ENCODE measurements at regions not wholly inside any gene's neighbourhood (a gene's known extent, or its start where the extent isn't known, plus 50 kb on each side); places are given as distances from the start of the nearest gene placed in this dataset.

DNA sequence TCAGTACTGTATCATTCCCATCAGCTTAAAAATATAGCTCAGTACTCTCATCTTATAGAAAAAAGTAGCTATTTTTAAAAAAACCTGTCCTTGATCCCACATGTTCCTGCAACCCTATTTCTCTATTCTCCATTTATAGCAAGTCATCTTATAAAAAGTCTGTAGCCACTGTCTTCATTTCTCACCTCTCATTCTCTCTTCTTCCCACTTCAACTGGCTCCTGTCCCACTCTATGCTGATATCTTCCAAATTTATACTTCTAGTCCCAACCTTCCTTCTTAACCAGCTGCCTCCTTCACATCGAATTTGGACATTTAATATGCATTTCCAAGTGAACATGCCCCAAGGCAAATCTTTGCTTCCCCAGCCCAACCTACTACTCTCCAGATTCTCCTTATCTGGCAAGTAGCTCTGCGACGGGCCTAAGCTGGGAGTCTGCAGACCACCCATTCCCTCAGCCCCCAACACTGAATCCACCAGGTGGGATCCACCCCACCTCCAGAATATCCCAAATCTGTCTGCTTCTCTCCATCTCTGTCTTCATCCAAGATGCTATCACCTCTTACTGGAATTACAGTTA is 52.0 kb upstream of the TANC2 start:
- ChIA-PET CTCF (no interaction called here), POLR2A (no interaction called here)
- no peak overlapping the region for H3K27ac Mint-ChIP-seq
- H3K27me3 Mint-ChIP-seq = peaks cover 15% of the 10 kb centered on the region
- no peaks in the 10 kb centered on the region for H3K36me3 Mint-ChIP-seq (ENCODE audit: low read depth)
- H3K4me1 Mint-ChIP-seq = no peaks in the 10 kb centered on the region
- H3K4me3 Mint-ChIP-seq = no peak overlapping the region
- DNase-seq = no peak
- H3K9me3 Mint-ChIP-seq = no peaks in the 10 kb centered on the region

DNA sequence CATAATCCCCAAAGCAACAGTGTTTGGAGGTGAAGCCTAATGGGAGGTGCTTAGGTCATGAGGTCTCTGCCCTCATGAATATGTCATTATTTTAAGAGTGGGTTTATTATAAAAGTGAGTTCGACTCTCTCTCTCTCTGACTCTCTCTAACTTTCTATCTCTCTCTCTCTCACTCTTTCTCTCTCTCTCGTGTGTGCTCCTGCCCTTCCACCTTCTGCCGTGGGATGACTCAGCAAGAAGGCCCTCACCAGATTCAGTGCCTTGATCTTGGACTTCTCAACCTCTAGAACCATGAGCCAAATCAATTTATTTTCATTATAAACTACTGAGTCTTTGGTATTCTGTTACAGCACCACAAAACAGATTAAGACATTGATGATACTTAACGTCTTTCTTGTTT is 53.7 kb upstream of the TANC2 start:
- POLR2A ChIA-PET = no interaction called here

DNA sequence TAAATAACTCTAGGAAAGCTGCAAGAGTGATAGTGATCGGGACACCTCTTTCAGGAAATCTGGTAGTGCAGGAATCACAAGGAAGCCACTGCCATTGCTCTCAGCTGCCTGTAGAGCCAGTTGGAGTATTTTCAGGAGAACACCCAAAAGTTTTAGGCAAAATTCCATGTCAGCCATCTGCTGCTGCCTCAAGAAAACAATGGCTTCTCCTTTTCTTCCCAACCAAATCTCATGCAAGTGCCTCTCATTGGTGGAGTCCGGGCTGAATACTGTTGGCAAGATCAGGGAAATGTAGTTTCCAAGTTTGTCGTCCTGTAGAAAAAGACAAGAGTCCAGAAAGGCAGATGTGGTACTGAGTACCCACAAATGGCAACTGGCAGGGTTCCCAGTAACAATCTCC is 54.9 kb upstream of the TANC2 start:
- ChIA-PET CTCF (no interaction called here), POLR2A (no interaction called here)
- Mint-ChIP-seq H3K27ac (no peak overlapping the region), H3K36me3 (ENCODE audit: low read depth) (no peaks in the 10 kb centered on the region), H3K4me3 (no peak overlapping the region), H3K27me3 (peaks cover 20% of the 10 kb centered on the region), H3K9me3 (no peaks in the 10 kb centered on the region), H3K4me1 (no peaks in the 10 kb centered on the region)
- DNase-seq = no peak

More for the DNA sequence above, 53.7 kb upstream of the TANC2 start:
- Mint-ChIP-seq H3K4me3 (no peak overlapping the region), H3K27me3 (peaks cover 17% of the 10 kb centered on the region), H3K36me3 (ENCODE audit: low read depth) (no peaks in the 10 kb centered on the region), H3K9me3 (no peaks in the 10 kb centered on the region), H3K4me1 (no peaks in the 10 kb centered on the region), H3K27ac (no peak overlapping the region)
- CTCF ChIA-PET = no interaction called here
- DNase-seq = no peak

- Mint-ChIP-seq H3K4me3 (no peak overlapping the region), H3K27ac (no peak overlapping the region)
These were observed 55.8 kb upstream of the TANC2 start for GRCh38 chr17:62910277-62910676.

DNA sequence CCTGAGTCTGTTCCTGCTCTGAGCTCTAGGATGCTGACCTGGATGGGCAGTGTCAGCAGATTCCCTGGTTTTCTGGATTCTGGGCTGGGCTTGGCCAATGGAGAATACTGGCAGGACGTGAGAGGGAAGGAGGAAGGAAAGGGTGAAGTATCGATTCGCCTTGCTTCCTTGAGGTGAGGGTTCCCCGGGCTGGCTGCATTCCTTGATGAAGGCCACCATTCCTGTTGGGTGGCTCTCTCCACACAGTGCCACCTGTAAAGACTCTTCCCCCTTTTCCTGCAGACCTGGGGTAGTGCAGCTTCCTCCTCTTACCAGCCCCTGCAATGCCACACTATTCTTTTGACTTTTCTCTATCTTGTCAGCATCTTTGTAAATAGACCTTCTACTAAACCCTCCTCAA is 58.1 kb upstream of the TANC2 start:
- Mint-ChIP-seq H3K27me3 (peaks cover 20% of the 10 kb centered on the region), H3K9me3 (no peaks in the 10 kb centered on the region), H3K4me3 (no peak overlapping the region), H3K36me3 (ENCODE audit: low read depth) (no peaks in the 10 kb centered on the region), H3K4me1 (no peaks in the 10 kb centered on the region), H3K27ac (no peak overlapping the region)
- no peak for DNase-seq
- ChIA-PET POLR2A (no interaction called here), CTCF (no interaction called here)

More at GRCh38 chr17:62910277-62910676, 55.8 kb upstream of the TANC2 start:
- H3K4me1 Mint-ChIP-seq = no peaks in the 10 kb centered on the region
- no peaks in the 10 kb centered on the region for H3K36me3 Mint-ChIP-seq (ENCODE audit: low read depth)
- ChIA-PET CTCF (no interaction called here), POLR2A (no interaction called here)
- peaks cover 20% of the 10 kb centered on the region for H3K27me3 Mint-ChIP-seq
- no peak for DNase-seq
- H3K9me3 Mint-ChIP-seq = no peaks in the 10 kb centered on the region

- CTCF ChIA-PET = no interaction called here
- no peaks in the 10 kb centered on the region for H3K4me1 Mint-ChIP-seq
- H3K36me3 Mint-ChIP-seq (ENCODE audit: low read depth) = no peaks in the 10 kb centered on the region
- no peak for DNase-seq
- POLR2A ChIA-PET = no interaction called here
- H3K27me3 Mint-ChIP-seq = peaks cover 17% of the 10 kb centered on the region
- H3K4me3 Mint-ChIP-seq = no peak overlapping the region
- no peak overlapping the region for H3K27ac Mint-ChIP-seq
- H3K9me3 Mint-ChIP-seq = no peaks in the 10 kb centered on the region
These were observed 59.2 kb upstream of the TANC2 start for GRCh38 chr17:62906881-62907280.

GRCh38 chr17:62905233-62905632 is 60.8 kb upstream of the TANC2 start:
- H3K4me3 Mint-ChIP-seq = no peak overlapping the region
- ChIA-PET CTCF (no interaction called here), POLR2A (no interaction called here)
- DNase-seq = no peak
- no peaks in the 10 kb centered on the region for H3K9me3 Mint-ChIP-seq
- no peaks in the 10 kb centered on the region for H3K36me3 Mint-ChIP-seq (ENCODE audit: low read depth)
- H3K27ac Mint-ChIP-seq = no peak overlapping the region
- peaks cover 11% of the 10 kb centered on the region for H3K27me3 Mint-ChIP-seq
- H3K4me1 Mint-ChIP-seq = no peaks in the 10 kb centered on the region

DNA sequence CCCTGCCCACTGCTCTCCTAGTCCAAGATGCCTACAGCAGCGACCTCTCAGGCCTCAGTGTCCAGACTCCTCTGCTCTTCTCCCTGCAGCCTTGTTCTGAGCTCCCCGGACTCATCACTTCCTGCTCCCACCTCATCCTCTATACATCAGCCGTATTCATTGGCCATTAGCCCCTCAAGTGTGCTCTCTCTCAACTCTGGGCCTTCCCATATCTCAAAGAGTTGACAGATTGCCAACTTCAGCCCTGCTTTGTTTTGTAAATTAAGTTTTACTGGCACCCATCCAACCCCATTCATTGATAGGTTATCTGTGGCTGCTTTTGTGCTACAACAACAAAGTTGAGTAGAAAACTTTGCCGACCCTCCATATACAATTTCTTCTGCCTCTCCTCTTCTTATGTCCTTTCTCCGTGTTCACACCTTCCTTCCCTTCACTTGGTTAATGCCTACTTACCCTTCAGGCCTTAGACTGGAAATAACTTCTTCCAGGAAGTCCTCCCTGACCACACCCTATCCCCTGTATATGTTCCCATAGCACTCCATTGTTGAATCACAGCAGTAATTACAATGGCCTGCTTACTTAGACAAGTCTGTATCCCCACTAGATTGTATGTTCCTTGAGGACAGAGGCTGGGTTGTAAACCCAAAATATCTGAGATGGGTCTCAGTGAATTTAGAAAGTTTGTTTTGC is 63.4 kb upstream of the TANC2 start:
- Mint-ChIP-seq H3K4me3 (no peak overlapping the region), H3K36me3 (ENCODE audit: low read depth) (no peaks in the 10 kb centered on the region), H3K27me3 (peaks cover 7% of the 10 kb centered on the region), H3K4me1 (no peaks in the 10 kb centered on the region), H3K27ac (no peak overlapping the region), H3K9me3 (no peaks in the 10 kb centered on the region)
- POLR2A ChIA-PET = no interaction called here
- CTCF ChIA-PET = interaction anchor here (0.6 kb wide), 1 partner anchor 311 kb away, joined by 4 read pairs; no protein-coding TSS in a partner anchor
- DNase-seq = no peak

GRCh38 chr17:62901544-62901943 is 64.5 kb upstream of the TANC2 start:
- POLR2A ChIA-PET = no interaction called here
- H3K27me3 Mint-ChIP-seq = peaks cover 3% of the 10 kb centered on the region
- no peak for DNase-seq
- H3K9me3 Mint-ChIP-seq = no peaks in the 10 kb centered on the region
- H3K4me3 Mint-ChIP-seq = no peak overlapping the region
- no peaks in the 10 kb centered on the region for H3K36me3 Mint-ChIP-seq (ENCODE audit: low read depth)
- no peak overlapping the region for H3K27ac Mint-ChIP-seq
- CTCF ChIA-PET = no interaction called here
- H3K4me1 Mint-ChIP-seq = no peaks in the 10 kb centered on the region

- no peaks in the 10 kb centered on the region for H3K4me1 Mint-ChIP-seq
- no peaks in the 10 kb centered on the region for H3K9me3 Mint-ChIP-seq
- CTCF ChIA-PET = no interaction called here
- no peaks in the 10 kb centered on the region for H3K36me3 Mint-ChIP-seq (ENCODE audit: low read depth)
- H3K4me3 Mint-ChIP-seq = no peak overlapping the region
- H3K27me3 Mint-ChIP-seq = peaks cover 2% of the 10 kb centered on the region
- POLR2A ChIA-PET = no interaction called here
- no peak for DNase-seq
- no peak overlapping the region for H3K27ac Mint-ChIP-seq
These were observed 65.9 kb upstream of the TANC2 start for GRCh38 chr17:62900096-62900495.

- Mint-ChIP-seq H3K9me3 (no peaks in the 10 kb centered on the region), H3K36me3 (ENCODE audit: low read depth) (no peaks in the 10 kb centered on the region), H3K4me3 (no peak overlapping the region), H3K27me3 (peaks cover 2% of the 10 kb centered on the region), H3K4me1 (no peaks in the 10 kb centered on the region), H3K27ac (no peak overlapping the region)
- CTCF ChIA-PET = no interaction called here
- no peak for DNase-seq
- POLR2A ChIA-PET = no interaction called here
These were observed 66.7 kb upstream of the TANC2 start for GRCh38 chr17:62899361-62899760.

DNA sequence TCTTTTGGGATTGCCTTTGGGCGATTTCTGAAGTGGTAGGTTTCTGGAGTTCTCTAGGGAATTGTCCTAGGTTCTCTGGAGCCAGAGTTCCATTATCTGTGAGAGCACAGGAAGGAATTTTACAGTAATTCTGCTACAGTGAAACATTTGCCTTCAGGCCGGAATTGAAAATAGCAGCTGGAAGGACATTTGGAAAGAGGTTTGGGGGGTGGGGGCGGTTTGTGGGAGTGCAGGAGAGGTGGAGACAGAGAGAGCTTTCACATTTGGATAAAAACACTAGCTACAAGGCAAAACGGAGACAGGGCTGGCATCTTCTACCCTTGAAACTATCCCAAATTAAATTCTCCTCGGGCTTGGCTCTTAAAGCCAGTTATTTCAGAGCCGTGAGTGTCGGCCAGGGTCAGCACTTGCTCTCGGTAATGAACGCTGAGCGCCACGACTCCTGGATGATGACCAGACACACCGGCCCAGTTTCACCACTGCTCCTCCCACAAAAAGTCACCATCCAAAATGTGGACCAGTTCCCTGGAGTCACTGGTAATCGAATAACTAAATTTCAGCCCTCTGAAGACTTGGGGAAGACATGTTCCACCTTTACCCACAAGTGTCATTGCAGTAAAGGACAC is 67.7 kb upstream of the TANC2 start:
- no peaks in the 10 kb centered on the region for H3K36me3 Mint-ChIP-seq (ENCODE audit: low read depth)
- no peak overlapping the region for H3K27ac Mint-ChIP-seq
- ChIA-PET CTCF (no interaction called here), POLR2A (interaction anchor here (0.7 kb wide), 1 partner anchor 68 kb away, joined by 3 read pairs; the partner anchor contains the start of gene TANC2)
- DNase-seq = no peak
- no peak overlapping the region for H3K4me3 Mint-ChIP-seq
- H3K27me3 Mint-ChIP-seq = peaks cover 2% of the 10 kb centered on the region
- H3K9me3 Mint-ChIP-seq = no peaks in the 10 kb centered on the region
- no peaks in the 10 kb centered on the region for H3K4me1 Mint-ChIP-seq

GRCh38 chr17:62897706-62898105 is 68.3 kb upstream of the TANC2 start:
- no peaks in the 10 kb centered on the region for H3K36me3 Mint-ChIP-seq (ENCODE audit: low read depth)
- ChIA-PET POLR2A (no interaction called here), CTCF (no interaction called here)

More at GRCh38 chr17:62897706-62898105, 68.3 kb upstream of the TANC2 start:
- peaks cover under 1% of the 10 kb centered on the region for H3K27me3 Mint-ChIP-seq
- no peak overlapping the region for H3K27ac Mint-ChIP-seq
- no peak overlapping the region for H3K4me3 Mint-ChIP-seq
- no peaks in the 10 kb centered on the region for H3K9me3 Mint-ChIP-seq
- H3K4me1 Mint-ChIP-seq = peaks cover 5% of the 10 kb centered on the region
- no peak for DNase-seq

Measured in activated CD4-positive, alpha-beta T cell treated with anti-CD3 and anti-CD28 coated beads, Interleukin-2, amount 10 ng/mL, durations not matched to agents 7 days and 5 days (primary cell).